PC-9 (cell line): ENCODE measurements at regions not wholly inside any gene's neighbourhood (a gene's known extent, or its start where the extent isn't known, plus 50 kb on each side); places are given as distances from the start of the nearest gene placed in this dataset.

Experiments
- EZH2 ChIP-seq: fragments of 200-600 bp; sonication (generic); IDR thresholded peaks from 2 replicates; pipeline ENCODE4 v1.8.0; 2017; ENCODE audit warnings: antibody characterized with exemption, low read depth
- TF ChIP-seq, protein P1 (sequence below): fragments of 200-600 bp; sonication (generic); conservative IDR thresholded peaks from 2 replicates; pipeline ENCODE4 v1.6.1; 2017; ENCODE audit warnings: mixed run types, antibody characterized with exemption, mild to moderate bottlenecking, moderate library complexity

DNA sequence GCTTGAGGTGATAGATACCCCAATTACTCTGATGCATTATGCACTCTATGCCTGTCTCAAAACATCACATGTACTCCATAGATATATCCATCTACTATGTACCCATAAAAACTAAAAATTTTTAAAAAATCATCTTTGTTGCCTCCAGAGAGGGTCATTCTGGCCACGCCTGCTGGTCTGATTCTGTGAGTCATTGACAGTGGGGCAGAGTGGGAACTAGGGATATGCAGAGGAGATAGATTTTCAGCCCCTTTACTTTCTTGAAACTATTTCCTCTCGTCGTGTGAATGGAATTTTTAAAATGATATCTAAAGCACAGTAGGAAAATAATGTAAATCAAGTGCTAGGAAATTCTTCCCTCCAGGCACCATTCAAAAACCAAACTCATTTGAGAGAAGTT lies 715.0 kb upstream of the NRP1 start:
- TF ChIP-seq, protein P1, sequence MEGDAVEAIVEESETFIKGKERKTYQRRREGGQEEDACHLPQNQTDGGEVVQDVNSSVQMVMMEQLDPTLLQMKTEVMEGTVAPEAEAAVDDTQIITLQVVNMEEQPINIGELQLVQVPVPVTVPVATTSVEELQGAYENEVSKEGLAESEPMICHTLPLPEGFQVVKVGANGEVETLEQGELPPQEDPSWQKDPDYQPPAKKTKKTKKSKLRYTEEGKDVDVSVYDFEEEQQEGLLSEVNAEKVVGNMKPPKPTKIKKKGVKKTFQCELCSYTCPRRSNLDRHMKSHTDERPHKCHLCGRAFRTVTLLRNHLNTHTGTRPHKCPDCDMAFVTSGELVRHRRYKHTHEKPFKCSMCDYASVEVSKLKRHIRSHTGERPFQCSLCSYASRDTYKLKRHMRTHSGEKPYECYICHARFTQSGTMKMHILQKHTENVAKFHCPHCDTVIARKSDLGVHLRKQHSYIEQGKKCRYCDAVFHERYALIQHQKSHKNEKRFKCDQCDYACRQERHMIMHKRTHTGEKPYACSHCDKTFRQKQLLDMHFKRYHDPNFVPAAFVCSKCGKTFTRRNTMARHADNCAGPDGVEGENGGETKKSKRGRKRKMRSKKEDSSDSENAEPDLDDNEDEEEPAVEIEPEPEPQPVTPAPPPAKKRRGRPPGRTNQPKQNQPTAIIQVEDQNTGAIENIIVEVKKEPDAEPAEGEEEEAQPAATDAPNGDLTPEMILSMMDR = no peak
- TF ChIP-seq EZH2 = no peak
